Progenitor cell of endocrine pancreas (in vitro differentiated cells): ENCODE measurements at regions not wholly inside any gene's neighbourhood (a gene's known extent, or its start where the extent isn't known, plus 50 kb on each side); places are given as distances from the start of the nearest gene placed in this dataset.

Experiments
- DNase-seq: peaks from one replicate; pipeline ENCODE4 v3.0.0; 2021; ENCODE audit warnings: low spot score; ENCODE audit not compliant: unreplicated experiment
- H3K27ac Mint-ChIP-seq: 2 replicates; pipeline ENCODE4 v1.8.0; 2021; ENCODE audit warnings: mild to moderate bottlenecking, moderate library complexity, mixed read lengths
- H3K27me3 Mint-ChIP-seq: 2 replicates; pipeline ENCODE4 v1.8.0; 2021; ENCODE audit warnings: mixed read lengths
- H3K36me3 Mint-ChIP-seq: 2 replicates; pipeline ENCODE4 v1.8.0; 2022; ENCODE audit warnings: mixed read lengths; ENCODE audit not compliant: insufficient read depth
- H3K4me1 Mint-ChIP-seq: 2 replicates; pipeline ENCODE4 v1.8.0; 2021; ENCODE audit warnings: low read depth, mixed read lengths
- H3K4me3 Mint-ChIP-seq: 2 replicates; pipeline ENCODE4 v1.8.0; 2021; ENCODE audit warnings: low read depth, mild to moderate bottlenecking, moderate library complexity, mixed read lengths
- H3K9me3 Mint-ChIP-seq: 2 replicates; pipeline ENCODE4 v1.8.0; 2021; ENCODE audit warnings: low read depth, mixed read lengths
- CTCF ChIP-seq: fragments of 200-600 bp; sonication (generic); IDR thresholded peaks from one replicate; pipeline ENCODE4 v1.5.0; 2021; ENCODE audit warnings: antibody characterized with exemption, mild to moderate bottlenecking; ENCODE audit not compliant: unreplicated experiment

GRCh38 chr11:33509632-33510031 is 191.0 kb downstream of the C11orf91 start:
- no peak overlapping the region for H3K27ac Mint-ChIP-seq
- no peak for TF ChIP-seq CTCF
- no peaks in the 10 kb centered on the region for H3K9me3 Mint-ChIP-seq
- no peak for DNase-seq
- H3K27me3 Mint-ChIP-seq = peaks cover 24% of the 10 kb centered on the region
- no peak overlapping the region for H3K4me3 Mint-ChIP-seq
- H3K4me1 Mint-ChIP-seq = no peaks in the 10 kb centered on the region
- no peaks in the 10 kb centered on the region for H3K36me3 Mint-ChIP-seq

GRCh38 chr11:33507967-33508366 is 192.7 kb downstream of the C11orf91 start:
- H3K4me1 Mint-ChIP-seq = no peaks in the 10 kb centered on the region
- DNase-seq = no peak
- no peak overlapping the region for H3K4me3 Mint-ChIP-seq
- H3K27ac Mint-ChIP-seq = no peak overlapping the region
- H3K9me3 Mint-ChIP-seq = no peaks in the 10 kb centered on the region
- no peaks in the 10 kb centered on the region for H3K36me3 Mint-ChIP-seq
- TF ChIP-seq CTCF = no peak
- peaks cover 23% of the 10 kb centered on the region for H3K27me3 Mint-ChIP-seq

DNA sequence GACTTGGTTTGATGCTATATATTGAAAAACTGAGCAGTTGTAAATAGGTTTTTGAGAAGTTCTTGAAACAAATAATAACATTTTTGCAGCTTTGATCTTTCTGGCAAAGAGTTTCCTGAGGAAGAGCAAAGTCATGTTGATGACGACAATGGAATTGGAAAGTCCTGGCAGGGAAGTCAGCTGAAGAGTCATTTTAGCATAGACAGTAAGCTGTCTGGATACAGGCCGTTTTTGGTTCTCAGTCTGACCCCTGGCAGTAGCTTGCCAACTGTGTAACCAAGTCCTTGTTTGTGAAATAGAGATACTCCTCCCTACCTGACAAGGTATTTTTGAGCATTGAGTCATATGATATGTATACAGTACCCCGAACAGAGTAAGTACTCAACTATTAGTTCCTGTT is 193.3 kb downstream of the C11orf91 start:
- Mint-ChIP-seq H3K27ac (no peak overlapping the region), H3K4me1 (no peaks in the 10 kb centered on the region), H3K27me3 (peaks cover 28% of the 10 kb centered on the region), H3K4me3 (no peak overlapping the region), H3K9me3 (no peaks in the 10 kb centered on the region), H3K36me3 (no peaks in the 10 kb centered on the region)
- TF ChIP-seq CTCF = no peak
- no peak for DNase-seq

GRCh38 chr11:33505093-33505492 is 195.5 kb downstream of the C11orf91 start:
- peaks cover 39% of the 10 kb centered on the region for H3K27me3 Mint-ChIP-seq
- no peak for TF ChIP-seq CTCF
- H3K4me1 Mint-ChIP-seq = no peaks in the 10 kb centered on the region
- no peak for DNase-seq
- no peaks in the 10 kb centered on the region for H3K9me3 Mint-ChIP-seq
- no peak overlapping the region for H3K4me3 Mint-ChIP-seq
- no peak overlapping the region for H3K27ac Mint-ChIP-seq
- H3K36me3 Mint-ChIP-seq = no peaks in the 10 kb centered on the region

DNA sequence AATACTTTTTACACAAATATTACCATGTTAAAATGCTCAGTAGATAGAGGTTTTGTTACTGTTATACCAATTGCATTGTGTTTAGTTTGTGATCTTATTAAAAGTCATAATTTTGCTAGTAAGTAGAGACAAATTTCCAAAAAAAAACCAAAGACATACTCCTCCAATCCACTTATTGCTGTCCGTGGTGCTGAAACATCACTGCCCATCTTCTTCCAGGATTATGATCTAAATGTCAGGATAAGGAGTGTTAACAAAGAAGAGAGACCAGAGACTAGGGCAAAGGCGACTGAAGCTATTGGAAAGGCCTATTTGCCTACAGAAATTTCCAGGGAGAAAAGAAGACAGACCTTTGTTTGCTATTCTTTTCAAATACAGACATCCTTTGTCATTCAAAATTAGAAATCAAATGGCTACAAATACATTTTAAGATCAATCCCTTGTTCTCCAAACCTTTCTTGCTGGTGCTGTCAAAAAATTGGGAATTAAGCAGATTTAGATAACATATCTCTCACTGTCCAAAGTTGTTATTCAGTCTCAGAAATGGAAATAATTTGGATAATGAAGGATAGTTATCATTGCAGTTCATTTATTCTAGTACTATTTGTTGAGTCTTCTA is 199.7 kb downstream of the C11orf91 start:
- no peak for TF ChIP-seq CTCF
- no peaks in the 10 kb centered on the region for H3K9me3 Mint-ChIP-seq
- peaks cover 59% of the 10 kb centered on the region for H3K27me3 Mint-ChIP-seq
- DNase-seq = no peak
- H3K27ac Mint-ChIP-seq = no peak overlapping the region
- H3K4me3 Mint-ChIP-seq = no peak overlapping the region
- H3K36me3 Mint-ChIP-seq = no peaks in the 10 kb centered on the region
- no peaks in the 10 kb centered on the region for H3K4me1 Mint-ChIP-seq
